ENCODE measurements at regions not wholly inside any gene's neighbourhood (a gene's known extent, or its start where the extent isn't known, plus 50 kb on each side); places are given as distances from the start of the nearest gene placed in this dataset.
A peak's percentile ranks its signal among the peaks of the same experiment; 100 is the strongest.
"Not testable (repeated sequence)": the region's sequence is repeated elsewhere in the genome, so short reads cannot be mapped to it uniquely, and the experiment has no call there.

GRCh38 chr6:149127212-149127611, 190.3 kb upstream of the TAB2 start:
- no peak for DNase-seq (ENCODE audit: low read depth)

- no peak for DNase-seq (ENCODE audit: low read depth)
Measured at GRCh38 chr6:149128489-149129145, 188.9 kb upstream of the TAB2 start.

GRCh38 chr6:149129371-149130077, 188.0 kb upstream of the TAB2 start:
- no peak for DNase-seq (ENCODE audit: low read depth)

- no peak for DNase-seq (ENCODE audit: low read depth)
Measured at GRCh38 chr6:149130090-149130489, 187.4 kb upstream of the TAB2 start.

- DNase-seq (ENCODE audit: low read depth), result no peak
Measured at GRCh38 chr6:149130508-149130907, 187.0 kb upstream of the TAB2 start.

GRCh38 chr6:149131891-149132290, 185.6 kb upstream of the TAB2 start:
- no peak for DNase-seq (ENCODE audit: low read depth)

- no peak for DNase-seq (ENCODE audit: low read depth)
Measured at GRCh38 chr6:149132336-149132735, 185.2 kb upstream of the TAB2 start.

- DNase-seq (ENCODE audit: low read depth), result no peak
Measured at GRCh38 chr6:149134511-149134933, 183.0 kb upstream of the TAB2 start.

GRCh38 chr6:149135809-149136208, 181.7 kb upstream of the TAB2 start:
- DNase-seq (ENCODE audit: low read depth), result no peak

GRCh38 chr6:149136273-149136912, 181.1 kb upstream of the TAB2 start:
- no peak for DNase-seq (ENCODE audit: low read depth)

GRCh38 chr6:149136913-149137286, 180.6 kb upstream of the TAB2 start:
- no peak for DNase-seq (ENCODE audit: low read depth)

- DNase-seq (ENCODE audit: low read depth), result no peak
Measured at GRCh38 chr6:149137594-149137993, 179.9 kb upstream of the TAB2 start.

- DNase-seq (ENCODE audit: low read depth), result no peak
Measured at GRCh38 chr6:149138089-149138488, 179.4 kb upstream of the TAB2 start.

- DNase-seq (ENCODE audit: low read depth), result no peak
Measured at GRCh38 chr6:149138699-149139294, 178.7 kb upstream of the TAB2 start.

- DNase-seq (ENCODE audit: low read depth), result no peak
Measured at GRCh38 chr6:149139782-149140136, 177.8 kb upstream of the TAB2 start.

- DNase-seq (ENCODE audit: low read depth), result peak; percentile 52
Measured at GRCh38 chr6:149140137-149140909, 177.2 kb upstream of the TAB2 start.

- no peak for DNase-seq (ENCODE audit: low read depth)
Measured at GRCh38 chr6:149140910-149141290, 176.6 kb upstream of the TAB2 start.

- DNase-seq (ENCODE audit: low read depth), result no peak
Measured at GRCh38 chr6:149142924-149143429, 174.5 kb upstream of the TAB2 start.

- not testable (repeated sequence) for DNase-seq (ENCODE audit: low read depth)
Measured at GRCh38 chr6:149145800-149146199, 171.7 kb upstream of the TAB2 start.

- DNase-seq (ENCODE audit: low read depth), result no peak
Measured at GRCh38 chr6:149147195-149147594, 170.3 kb upstream of the TAB2 start.

GRCh38 chr6:149147938-149148718, 169.4 kb upstream of the TAB2 start:
- no peak for DNase-seq (ENCODE audit: low read depth)

Measured in activated T-cell treated with anti-CD3 and anti-CD28 coated beads for 48 hours (primary cell).